ENCODE measurements at regions not wholly inside any gene's neighbourhood (a gene's known extent, or its start where the extent isn't known, plus 50 kb on each side); places are given as distances from the start of the nearest gene placed in this dataset.
A peak's percentile ranks its signal among the peaks of the same experiment; 100 is the strongest.

- ATAC-seq = peak in 1 of 4 donors; percentile 49
- no peaks in the 10 kb centered on the region for H3K9me3 ChIP-seq
- DNase-seq = peak in 1 of 6 donors; percentile 46
- H3K36me3 ChIP-seq = no peaks in the 10 kb centered on the region
- intact Hi-C loops (cut with DNase I) = no loop called here
- FAIRE-seq = no peak
- H3K4me3 ChIP-seq = no peak overlapping the region
- H3K27ac ChIP-seq = no peak overlapping the region
- TF ChIP-seq, protein P1, sequence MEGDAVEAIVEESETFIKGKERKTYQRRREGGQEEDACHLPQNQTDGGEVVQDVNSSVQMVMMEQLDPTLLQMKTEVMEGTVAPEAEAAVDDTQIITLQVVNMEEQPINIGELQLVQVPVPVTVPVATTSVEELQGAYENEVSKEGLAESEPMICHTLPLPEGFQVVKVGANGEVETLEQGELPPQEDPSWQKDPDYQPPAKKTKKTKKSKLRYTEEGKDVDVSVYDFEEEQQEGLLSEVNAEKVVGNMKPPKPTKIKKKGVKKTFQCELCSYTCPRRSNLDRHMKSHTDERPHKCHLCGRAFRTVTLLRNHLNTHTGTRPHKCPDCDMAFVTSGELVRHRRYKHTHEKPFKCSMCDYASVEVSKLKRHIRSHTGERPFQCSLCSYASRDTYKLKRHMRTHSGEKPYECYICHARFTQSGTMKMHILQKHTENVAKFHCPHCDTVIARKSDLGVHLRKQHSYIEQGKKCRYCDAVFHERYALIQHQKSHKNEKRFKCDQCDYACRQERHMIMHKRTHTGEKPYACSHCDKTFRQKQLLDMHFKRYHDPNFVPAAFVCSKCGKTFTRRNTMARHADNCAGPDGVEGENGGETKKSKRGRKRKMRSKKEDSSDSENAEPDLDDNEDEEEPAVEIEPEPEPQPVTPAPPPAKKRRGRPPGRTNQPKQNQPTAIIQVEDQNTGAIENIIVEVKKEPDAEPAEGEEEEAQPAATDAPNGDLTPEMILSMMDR (IDR thresholded peaks at IDR 0.05) = peak in 1 of 4 donors; percentile 55
- no peaks in the 10 kb centered on the region for H3K27me3 ChIP-seq
- WGBS, 2 donors = 52 to 67% methylated on average over 6 of the region's 6 CpGs
- H3K4me1 ChIP-seq = peaks cover 20 to 44% (median 22%) of the 10 kb centered on the region in 3 donors
Observed at GRCh38 chr5:56314529-56314928, 81.4 kb upstream of the ANKRD55 start.

GRCh38 chr5:56313596-56313995 is 80.5 kb upstream of the ANKRD55 start:
- FAIRE-seq = no peak
- intact Hi-C loops (cut with DNase I) = no loop called here
- Histone ChIP-seq H3K4me1 (peaks cover 20 to 39% (median 22%) of the 10 kb centered on the region in 3 donors), H3K27me3 (no peaks in the 10 kb centered on the region), H3K9me3 (no peaks in the 10 kb centered on the region), H3K27ac (no peak overlapping the region), H3K36me3 (no peaks in the 10 kb centered on the region), H3K4me3 (no peak overlapping the region)
- TF ChIP-seq, protein P1 (IDR thresholded peaks at IDR 0.05) = no peak
- no peak for ATAC-seq
- DNase-seq = no peak

- Histone ChIP-seq H3K4me3 (no peak overlapping the region), H3K9me3 (no peaks in the 10 kb centered on the region), H3K36me3 (no peaks in the 10 kb centered on the region), H3K27ac (no peak overlapping the region), H3K27me3 (no peaks in the 10 kb centered on the region), H3K4me1 (peaks cover 21 to 43% (median 22%) of the 10 kb centered on the region in 3 donors)
- intact Hi-C loops (cut with DNase I) = no loop called here
- no peak for ATAC-seq
- FAIRE-seq = no peak
- no peak for DNase-seq
- TF ChIP-seq, protein P1 (IDR thresholded peaks at IDR 0.05) = no peak
- 82 to 92% methylated on average over 5 of the region's 5 CpGs for WGBS, 2 donors
Observed at GRCh38 chr5:56313004-56313531, 79.9 kb upstream of the ANKRD55 start.

- H3K27ac ChIP-seq = peak overlapping the region in 3 of 4 donors; percentile 33 to 65 (median 61)
- WGBS, 2 donors = 11% methylated on average over 5 of the region's 5 CpGs
- TF ChIP-seq, protein P1 (IDR thresholded peaks at IDR 0.05) = no peak
- H3K4me1 ChIP-seq = peaks cover 22 to 51% (median 23%) of the 10 kb centered on the region in 3 donors
- no peaks in the 10 kb centered on the region for H3K9me3 ChIP-seq
- H3K36me3 ChIP-seq = no peaks in the 10 kb centered on the region
- FAIRE-seq (no peak), DNase-seq (peak in 3 of 6 donors; percentile 35 to 57 (median 54)), ATAC-seq (peak; percentile 48 to 81 (median 75))
- no peaks in the 10 kb centered on the region for H3K27me3 ChIP-seq
- intact Hi-C loops (cut with DNase I) = no loop called here
- H3K4me3 ChIP-seq = no peak overlapping the region
Observed at GRCh38 chr5:56311306-56311905, 78.3 kb upstream of the ANKRD55 start.

DNA sequence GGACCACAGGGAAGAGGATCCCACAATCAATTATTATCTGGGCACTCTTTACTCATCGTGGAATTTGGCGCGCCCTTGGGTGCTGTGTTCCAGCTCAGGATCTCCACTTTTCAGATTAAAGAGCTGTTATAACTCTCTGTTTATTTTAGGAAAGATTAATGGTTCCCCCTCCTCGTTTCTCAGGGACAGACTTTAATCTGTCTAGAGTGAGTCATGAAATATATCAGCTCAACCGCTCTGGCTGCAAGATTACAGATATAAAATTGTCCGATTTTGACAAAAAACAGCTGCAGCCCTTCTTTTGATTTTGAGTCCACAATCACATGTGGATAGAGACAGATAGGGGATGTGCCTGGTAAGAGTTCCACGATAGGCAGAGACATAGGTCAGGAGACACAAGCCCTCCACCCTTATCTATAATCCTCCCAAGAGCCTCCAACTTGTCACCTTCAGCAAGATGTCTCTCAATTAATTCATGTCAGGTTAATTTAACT is 77.6 kb upstream of the ANKRD55 start:
- ATAC-seq = peak; percentile 23 to 51 (median 33)
- H3K27me3 ChIP-seq = no peaks in the 10 kb centered on the region
- peaks cover 22 to 51% (median 23%) of the 10 kb centered on the region in 3 donors for H3K4me1 ChIP-seq
- DNase-seq = no peak
- no peaks in the 10 kb centered on the region for H3K9me3 ChIP-seq
- 10 to 11% methylated on average over 7 of the region's 7 CpGs for WGBS, 2 donors
- intact Hi-C loops (cut with DNase I) = no loop called here
- no peaks in the 10 kb centered on the region for H3K36me3 ChIP-seq
- H3K27ac ChIP-seq = peak overlapping the region in 3 of 4 donors; percentile 33 to 65 (median 61)
- FAIRE-seq = no peak
- no peak overlapping the region for H3K4me3 ChIP-seq
- TF ChIP-seq, protein P1 (IDR thresholded peaks at IDR 0.05) = no peak
